Astrocyte (in vitro differentiated cells and primary cell): ENCODE measurements at regions not wholly inside any gene's neighbourhood (a gene's known extent, or its start where the extent isn't known, plus 50 kb on each side); places are given as distances from the start of the nearest gene placed in this dataset.

ENCODE experiments used
- EZH2 ChIP-seq: IDR thresholded peaks from 2 replicates; pipeline ENCODE4 v1.6.1; 2012; ENCODE audit warnings: mild to moderate bottlenecking, low read length, inconsistent platforms; ENCODE audit not compliant: insufficient read depth
- TF ChIP-seq, protein P1 (sequence below): IDR thresholded peaks from 2 replicates; pipeline ENCODE4 v1.5.1; 2011; ENCODE audit warnings: low read depth, mild to moderate bottlenecking, inconsistent platforms, low read length, moderate library complexity; ENCODE audit not compliant: insufficient read depth

DNA sequence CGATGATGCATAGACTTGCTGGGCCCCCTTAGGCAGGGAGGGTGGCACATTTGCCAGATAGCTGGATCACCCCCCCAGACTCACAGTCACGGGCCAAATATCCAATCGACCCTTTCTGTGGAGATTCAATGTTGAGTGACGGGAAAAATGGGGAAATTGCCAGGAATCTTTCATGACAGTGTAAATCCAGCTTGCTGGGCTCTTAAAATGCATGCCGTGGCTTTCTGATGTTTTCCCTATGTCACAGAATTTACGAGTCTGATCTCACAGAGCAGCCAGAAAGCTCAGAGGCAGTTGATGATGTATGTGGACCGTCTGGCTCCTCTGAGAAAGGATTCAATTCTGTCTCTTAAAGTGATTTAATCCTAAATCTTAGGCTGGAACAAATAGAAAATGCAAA, 150.1 kb upstream of the ZNF644 start:
- TF ChIP-seq, protein P1, sequence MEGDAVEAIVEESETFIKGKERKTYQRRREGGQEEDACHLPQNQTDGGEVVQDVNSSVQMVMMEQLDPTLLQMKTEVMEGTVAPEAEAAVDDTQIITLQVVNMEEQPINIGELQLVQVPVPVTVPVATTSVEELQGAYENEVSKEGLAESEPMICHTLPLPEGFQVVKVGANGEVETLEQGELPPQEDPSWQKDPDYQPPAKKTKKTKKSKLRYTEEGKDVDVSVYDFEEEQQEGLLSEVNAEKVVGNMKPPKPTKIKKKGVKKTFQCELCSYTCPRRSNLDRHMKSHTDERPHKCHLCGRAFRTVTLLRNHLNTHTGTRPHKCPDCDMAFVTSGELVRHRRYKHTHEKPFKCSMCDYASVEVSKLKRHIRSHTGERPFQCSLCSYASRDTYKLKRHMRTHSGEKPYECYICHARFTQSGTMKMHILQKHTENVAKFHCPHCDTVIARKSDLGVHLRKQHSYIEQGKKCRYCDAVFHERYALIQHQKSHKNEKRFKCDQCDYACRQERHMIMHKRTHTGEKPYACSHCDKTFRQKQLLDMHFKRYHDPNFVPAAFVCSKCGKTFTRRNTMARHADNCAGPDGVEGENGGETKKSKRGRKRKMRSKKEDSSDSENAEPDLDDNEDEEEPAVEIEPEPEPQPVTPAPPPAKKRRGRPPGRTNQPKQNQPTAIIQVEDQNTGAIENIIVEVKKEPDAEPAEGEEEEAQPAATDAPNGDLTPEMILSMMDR, result no peak
- no peak for TF ChIP-seq EZH2
